GM21381 (cell line): ENCODE measurements at regions not wholly inside any gene's neighbourhood (a gene's known extent, or its start where the extent isn't known, plus 50 kb on each side); places are given as distances from the start of the nearest gene placed in this dataset.

ENCODE experiments used
- ATAC-seq: cut with Tn5 transposase; IDR thresholded peaks from one replicate; pipeline ENCODE4 v1.9.1; 2021; ENCODE audit warnings: mild to moderate bottlenecking, moderate library complexity; ENCODE audit not compliant: unreplicated experiment

DNA sequence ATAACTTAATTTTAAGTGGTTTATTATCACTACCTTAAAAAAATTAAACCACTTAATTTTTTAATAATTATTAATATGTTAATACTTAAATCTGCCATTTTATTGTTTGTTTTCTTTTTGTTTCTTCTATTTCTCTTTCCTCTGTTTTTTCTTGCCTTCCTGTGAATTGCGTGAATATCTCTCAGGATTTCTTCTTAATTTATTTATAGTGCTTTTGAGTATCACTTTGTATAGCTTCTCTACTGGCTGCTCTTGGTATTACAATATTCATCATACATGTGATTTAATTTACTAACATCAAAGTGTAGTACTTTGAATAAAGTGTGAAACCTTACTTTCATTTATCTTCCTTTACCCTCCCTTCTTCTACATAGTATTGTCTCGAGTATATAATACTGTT is 349.5 kb upstream of the CPXCR1 start:
- ATAC-seq, result no peak

DNA sequence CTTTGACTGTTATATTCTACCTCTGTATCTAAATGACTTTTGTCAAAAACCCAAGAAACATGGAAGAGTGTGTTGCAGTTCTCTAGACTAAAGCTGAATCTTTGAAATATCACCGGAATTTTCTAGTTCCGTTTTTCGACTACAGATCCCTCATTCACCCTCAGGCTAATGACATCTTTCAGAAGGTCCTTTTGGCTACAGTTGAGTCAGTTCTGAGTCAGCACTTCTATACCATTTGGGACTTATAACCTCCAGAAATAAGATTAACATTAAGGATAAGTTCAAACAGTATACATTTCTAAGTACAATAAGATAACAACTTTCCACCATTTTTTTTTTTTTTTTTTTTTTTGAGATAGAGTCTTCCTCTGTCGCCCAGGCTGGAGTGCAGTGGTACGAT is 331.0 kb upstream of the CPXCR1 start:
- ATAC-seq, result no peak

DNA sequence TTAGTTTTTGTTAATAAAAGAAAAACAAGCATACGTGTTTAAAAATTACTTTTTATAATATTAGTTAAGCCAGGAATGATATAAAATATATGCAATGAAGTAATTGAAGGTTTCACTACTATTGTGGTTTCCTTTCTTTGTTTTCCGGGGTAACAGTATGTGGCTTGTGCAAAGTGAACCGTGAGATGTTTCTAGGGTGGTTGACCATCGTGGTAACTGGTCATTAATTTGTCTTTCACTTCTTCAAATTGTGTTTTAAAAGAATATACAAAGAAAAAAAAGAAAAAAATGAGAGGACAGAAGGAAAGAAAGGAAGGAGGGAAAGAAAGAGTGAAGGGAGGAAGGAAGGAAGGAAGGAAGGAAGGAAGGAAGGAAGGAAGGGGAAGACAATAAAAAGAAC is 330.1 kb upstream of the CPXCR1 start:
- ATAC-seq, result no peak

DNA sequence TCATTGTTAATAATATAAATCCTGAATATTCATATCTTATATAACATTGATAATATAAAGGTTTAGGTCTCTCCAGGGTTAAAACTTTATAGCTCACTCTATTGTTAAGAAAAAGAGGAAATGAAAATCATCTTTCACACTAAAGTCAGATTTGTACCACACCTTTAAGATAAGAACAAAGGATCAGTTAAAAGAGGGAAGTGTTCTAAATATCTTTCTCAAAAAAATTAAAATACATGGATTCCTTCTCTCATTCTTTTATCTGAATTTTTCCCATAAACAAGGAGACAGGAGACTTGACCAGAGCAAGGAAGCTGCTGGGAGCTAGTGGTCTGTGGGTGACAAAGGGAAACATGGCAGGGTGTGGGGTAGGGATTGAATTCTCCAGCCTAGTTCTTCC is 323.0 kb upstream of the CPXCR1 start:
- ATAC-seq, result no peak

DNA sequence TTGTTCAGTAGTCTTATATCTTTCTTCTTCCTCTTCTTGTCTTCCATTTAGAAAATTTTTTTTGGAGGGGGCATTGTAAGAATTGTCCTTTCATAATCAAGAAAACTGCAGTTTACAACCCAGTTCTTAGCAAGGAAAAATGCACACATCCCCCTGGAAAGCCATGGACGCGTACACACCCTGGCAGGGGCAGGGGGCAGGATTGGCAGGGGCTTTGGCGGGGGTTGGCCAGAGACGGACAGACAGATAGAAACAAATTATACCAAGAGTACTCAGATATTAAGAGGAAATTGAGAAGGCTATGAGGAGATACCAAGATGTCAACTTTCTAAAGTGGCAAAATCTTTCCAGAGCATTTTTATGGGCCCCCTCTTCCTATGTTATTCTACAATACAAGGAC is 322.5 kb upstream of the CPXCR1 start:
- ATAC-seq, result no peak

DNA sequence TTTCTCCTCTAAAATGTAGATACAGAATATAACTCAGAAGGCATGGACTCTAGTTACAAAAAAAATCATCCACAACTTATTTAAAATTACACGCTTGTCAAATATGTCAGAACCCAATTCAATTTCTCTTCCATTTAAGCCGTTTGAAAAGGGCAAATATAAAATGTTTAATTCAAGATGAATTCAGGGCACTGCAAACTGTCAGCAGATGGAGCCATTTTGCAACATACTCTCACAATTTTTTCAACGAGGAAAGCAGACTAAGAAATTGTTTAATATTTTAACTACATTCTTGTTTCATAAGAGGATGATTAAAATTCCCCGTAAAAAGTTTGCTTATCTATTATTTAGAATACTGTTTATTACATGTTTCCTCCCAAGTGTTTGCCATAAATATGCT is 321.3 kb upstream of the CPXCR1 start:
- ATAC-seq, result no peak

DNA sequence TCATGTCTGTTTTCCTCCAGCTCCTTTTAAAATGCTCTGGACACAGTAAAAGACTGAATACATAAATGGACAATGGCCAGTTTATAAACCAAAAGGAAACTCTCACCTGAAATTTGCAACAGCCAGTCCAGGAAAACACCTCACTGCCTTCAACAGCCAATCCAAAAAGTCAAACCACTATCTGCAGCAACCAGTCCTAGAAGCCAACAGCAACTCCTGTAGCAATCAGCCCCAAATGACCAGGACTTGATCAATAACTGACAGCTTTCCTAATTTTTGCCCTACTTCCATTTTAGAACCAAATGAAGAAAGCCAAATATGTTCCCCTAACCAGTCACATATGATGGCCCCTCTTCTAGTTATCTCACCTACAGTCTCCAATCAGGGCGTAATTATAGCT is 309.5 kb upstream of the CPXCR1 start:
- ATAC-seq, result no peak

DNA sequence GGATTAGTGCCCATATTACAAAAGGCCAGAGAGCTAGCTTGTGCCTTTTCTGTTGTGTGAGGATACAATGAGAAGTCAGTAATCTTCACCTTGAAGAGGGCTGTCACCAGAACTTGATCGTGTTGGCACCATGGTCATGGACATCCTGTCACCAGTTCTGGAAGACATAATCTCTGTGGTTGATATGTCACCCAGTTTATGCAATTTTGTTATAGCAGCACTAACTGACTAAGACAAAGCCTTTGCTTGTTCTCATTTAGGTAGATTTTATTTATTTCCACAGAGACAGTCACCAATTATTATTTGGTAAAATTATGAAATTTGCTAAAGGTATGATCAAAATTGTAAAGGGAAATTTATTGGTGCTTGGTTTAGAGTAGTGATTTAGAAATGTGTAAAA is 308.8 kb upstream of the CPXCR1 start:
- no peak for ATAC-seq

DNA sequence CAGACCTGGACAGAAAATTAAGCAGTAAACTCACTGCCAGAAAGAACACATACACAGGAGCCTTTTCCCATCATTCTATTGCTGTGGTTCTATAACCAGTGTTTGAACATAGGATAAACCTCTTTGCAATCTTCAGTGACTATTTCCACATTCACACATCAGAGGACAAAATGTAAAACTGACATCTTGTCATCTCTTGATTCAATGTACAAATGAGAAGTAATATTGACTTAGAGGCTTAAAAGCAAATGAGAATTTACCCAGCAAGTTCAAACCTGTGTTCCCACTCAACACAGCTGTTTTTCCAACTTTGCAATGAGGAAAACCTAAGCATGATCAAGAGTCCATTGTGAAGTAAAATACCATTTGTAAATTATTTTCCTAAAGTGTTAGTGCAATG is 307.1 kb upstream of the CPXCR1 start:
- ATAC-seq, result no peak
